ENCODE measurements at regions not wholly inside any gene's neighbourhood (a gene's known extent, or its start where the extent isn't known, plus 50 kb on each side); places are given as distances from the start of the nearest gene placed in this dataset.

DNA sequence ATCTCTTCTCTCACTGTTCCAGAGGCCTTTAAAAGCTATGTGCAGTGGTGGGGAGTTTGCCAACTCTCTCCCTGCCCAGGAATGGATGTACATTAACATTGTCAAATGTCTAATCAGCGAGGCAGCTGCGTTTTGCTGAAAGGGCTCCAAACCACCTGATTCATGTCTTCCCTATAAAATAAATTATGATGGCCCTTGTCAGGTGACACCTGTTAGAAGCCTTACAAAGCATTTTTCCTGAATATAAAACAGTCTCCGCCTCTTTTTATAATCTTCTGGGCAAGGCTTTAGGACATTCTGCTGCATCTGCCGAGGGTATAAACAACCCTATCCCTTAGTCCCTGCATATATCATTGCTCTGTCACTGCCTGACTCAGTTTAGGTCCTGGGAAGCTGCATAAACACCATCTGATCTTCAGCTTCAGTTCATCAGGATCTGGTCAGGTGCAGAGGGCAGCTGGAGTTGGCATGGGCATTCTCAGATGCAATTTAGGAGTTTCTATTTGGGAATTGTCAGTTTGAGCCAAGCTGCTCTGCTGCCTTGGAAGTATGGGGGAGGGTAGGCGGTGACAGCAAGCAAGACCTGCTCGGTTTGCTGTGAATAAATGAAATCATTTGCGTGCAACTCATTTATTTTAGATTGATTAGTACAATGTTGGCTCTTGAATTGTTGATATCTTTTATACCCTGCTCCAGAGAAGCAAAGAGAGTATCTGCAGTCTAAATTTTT, 103.5 kb downstream of the ACER2 start:
- no peak for TF ChIP-seq TAF1 (IDR thresholded peaks at IDR 0.05; ENCODE audit: borderline replicate concordance, insufficient read depth, low read length)
- TF ChIP-seq SIN3A (IDR thresholded peaks at IDR 0.05; ENCODE audit: borderline replicate concordance, insufficient read depth, low read length) = no peak
- no peak for TF ChIP-seq FOXP2 (optimal IDR thresholded peaks at IDR 0.05; ENCODE audit: borderline replicate concordance, extremely low read depth, extremely low read length, insufficient read depth)
- TF ChIP-seq, protein P1, sequence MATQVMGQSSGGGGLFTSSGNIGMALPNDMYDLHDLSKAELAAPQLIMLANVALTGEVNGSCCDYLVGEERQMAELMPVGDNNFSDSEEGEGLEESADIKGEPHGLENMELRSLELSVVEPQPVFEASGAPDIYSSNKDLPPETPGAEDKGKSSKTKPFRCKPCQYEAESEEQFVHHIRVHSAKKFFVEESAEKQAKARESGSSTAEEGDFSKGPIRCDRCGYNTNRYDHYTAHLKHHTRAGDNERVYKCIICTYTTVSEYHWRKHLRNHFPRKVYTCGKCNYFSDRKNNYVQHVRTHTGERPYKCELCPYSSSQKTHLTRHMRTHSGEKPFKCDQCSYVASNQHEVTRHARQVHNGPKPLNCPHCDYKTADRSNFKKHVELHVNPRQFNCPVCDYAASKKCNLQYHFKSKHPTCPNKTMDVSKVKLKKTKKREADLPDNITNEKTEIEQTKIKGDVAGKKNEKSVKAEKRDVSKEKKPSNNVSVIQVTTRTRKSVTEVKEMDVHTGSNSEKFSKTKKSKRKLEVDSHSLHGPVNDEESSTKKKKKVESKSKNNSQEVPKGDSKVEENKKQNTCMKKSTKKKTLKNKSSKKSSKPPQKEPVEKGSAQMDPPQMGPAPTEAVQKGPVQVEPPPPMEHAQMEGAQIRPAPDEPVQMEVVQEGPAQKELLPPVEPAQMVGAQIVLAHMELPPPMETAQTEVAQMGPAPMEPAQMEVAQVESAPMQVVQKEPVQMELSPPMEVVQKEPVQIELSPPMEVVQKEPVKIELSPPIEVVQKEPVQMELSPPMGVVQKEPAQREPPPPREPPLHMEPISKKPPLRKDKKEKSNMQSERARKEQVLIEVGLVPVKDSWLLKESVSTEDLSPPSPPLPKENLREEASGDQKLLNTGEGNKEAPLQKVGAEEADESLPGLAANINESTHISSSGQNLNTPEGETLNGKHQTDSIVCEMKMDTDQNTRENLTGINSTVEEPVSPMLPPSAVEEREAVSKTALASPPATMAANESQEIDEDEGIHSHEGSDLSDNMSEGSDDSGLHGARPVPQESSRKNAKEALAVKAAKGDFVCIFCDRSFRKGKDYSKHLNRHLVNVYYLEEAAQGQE (IDR thresholded peaks at IDR 0.05; ENCODE audit: insufficient read depth in 1 of 2, low read depth in 2 of 2, low read length in 2 of 2) = no peak

DNA sequence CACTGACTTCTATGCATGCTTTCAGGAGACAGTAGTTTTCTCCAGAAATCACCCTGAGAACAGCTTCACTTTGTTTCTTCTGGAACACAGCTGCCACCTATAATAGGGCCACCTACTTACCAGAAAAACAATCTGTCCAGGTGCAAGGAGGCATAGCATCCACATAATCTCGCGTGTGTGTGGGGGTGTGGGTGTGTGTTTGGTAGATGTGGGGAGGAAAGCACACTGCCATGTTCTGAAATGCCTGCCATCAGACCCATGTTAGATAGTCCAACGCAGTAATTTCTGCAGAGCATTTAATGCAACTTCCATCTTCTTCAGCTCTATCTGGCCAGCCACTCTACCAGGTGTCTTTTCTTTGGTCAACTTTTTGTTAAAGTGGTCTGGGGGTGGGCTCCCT, 102.9 kb downstream of the ACER2 start:
- TF ChIP-seq, protein P1 (IDR thresholded peaks at IDR 0.05; ENCODE audit: insufficient read depth in 1 of 2, low read depth in 2 of 2, low read length in 2 of 2) = no peak
- TF ChIP-seq FOXP2 (optimal IDR thresholded peaks at IDR 0.05; ENCODE audit: borderline replicate concordance, extremely low read depth, extremely low read length, insufficient read depth) = no peak
- no peak for TF ChIP-seq POLR2AphosphoS5 (IDR thresholded peaks at IDR 0.05; ENCODE audit: low read depth, low read length)
- no peak for TF ChIP-seq TAF1 (IDR thresholded peaks at IDR 0.05; ENCODE audit: borderline replicate concordance, insufficient read depth, low read length)

DNA sequence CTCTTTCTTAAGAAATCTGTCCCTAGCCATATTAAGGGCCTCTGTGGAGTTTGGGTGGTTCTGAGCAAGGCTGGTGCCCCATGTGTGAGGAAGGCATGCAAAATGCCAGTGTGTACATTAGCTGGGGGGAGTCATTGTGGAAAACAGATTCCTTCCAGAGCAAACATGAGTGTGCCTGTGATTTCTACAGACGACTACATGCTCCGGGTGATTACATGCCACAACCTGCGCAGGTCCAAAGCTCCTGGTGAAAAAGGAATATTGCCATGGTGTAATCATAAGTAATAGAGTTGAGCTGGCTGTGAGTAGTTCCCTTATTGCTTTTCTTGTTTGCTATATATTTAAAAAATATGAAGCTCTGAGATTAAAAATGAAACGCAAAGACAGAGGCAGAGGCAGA, 102.1 kb downstream of the ACER2 start:
- TF ChIP-seq TAF1 (IDR thresholded peaks at IDR 0.05; ENCODE audit: borderline replicate concordance, insufficient read depth, low read length) (no peak), FOXP2 (optimal IDR thresholded peaks at IDR 0.05; ENCODE audit: borderline replicate concordance, extremely low read depth, extremely low read length, insufficient read depth) (no peak), SIN3A (IDR thresholded peaks at IDR 0.05; ENCODE audit: borderline replicate concordance, insufficient read depth, low read length) (no peak), POLR2AphosphoS5 (IDR thresholded peaks at IDR 0.05; ENCODE audit: low read depth, low read length) (no peak)
- TF ChIP-seq, protein P1 (IDR thresholded peaks at IDR 0.05; ENCODE audit: insufficient read depth in 1 of 2, low read depth in 2 of 2, low read length in 2 of 2) = no peak
